GM12891 (cell line): ENCODE measurements at regions not wholly inside any gene's neighbourhood (a gene's known extent, or its start where the extent isn't known, plus 50 kb on each side); places are given as distances from the start of the nearest gene placed in this dataset.

Source experiments
- POLR2A ChIP-seq: IDR thresholded peaks from 2 replicates; pipeline ENCODE4 v1.6.1; 2011; ENCODE audit warnings: low read depth, low read length, control low read depth
- POLR2AphosphoS5 ChIP-seq: IDR thresholded peaks from 2 replicates; pipeline ENCODE4 v1.6.1; 2011; ENCODE audit warnings: low read depth, low read length, control low read depth

DNA sequence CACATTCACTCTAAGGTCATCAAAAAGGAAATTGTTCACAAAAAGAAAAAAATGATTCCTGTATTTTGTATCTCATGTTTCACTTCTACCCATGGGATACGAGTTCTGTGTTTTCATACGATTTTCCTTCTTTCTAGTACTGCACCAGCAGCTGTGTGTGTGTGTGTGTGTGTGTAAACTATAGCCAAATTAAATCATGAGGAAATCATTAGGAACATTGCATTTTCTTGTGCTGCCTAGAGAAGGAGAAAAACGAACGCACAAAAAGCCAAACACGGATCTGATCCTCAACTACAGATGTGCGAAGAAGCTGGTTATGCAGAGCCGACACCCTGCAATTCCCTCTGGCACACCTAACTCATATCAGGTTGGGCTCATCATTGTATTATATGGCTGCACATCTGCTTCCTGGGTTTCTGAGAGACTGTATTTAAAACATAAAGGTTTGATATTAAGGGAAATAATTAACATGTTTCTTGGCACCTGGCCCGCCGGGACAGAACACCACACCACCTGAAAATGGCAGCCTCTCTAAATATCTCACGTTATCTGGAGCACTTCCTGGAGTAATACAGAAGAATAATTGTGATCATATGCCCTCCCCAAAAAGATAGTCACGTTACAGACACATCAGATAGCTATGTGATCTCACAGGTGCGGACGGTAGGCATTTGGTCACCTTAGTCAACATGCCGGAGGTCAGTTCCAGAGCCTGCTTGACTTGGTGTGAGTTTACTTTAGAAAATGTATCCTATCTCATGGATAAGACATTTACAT is 586.3 kb upstream of the SALL3 start:
- TF ChIP-seq POLR2A (no peak), POLR2AphosphoS5 (no peak)
